ENCODE measurements at regions not wholly inside any gene's neighbourhood (a gene's known extent, or its start where the extent isn't known, plus 50 kb on each side); places are given as distances from the start of the nearest gene placed in this dataset.
A peak's percentile ranks its signal among the peaks of the same experiment; 100 is the strongest.
"Not testable (repeated sequence)": the region's sequence is repeated elsewhere in the genome, so short reads cannot be mapped to it uniquely, and the experiment has no call there.

DNA sequence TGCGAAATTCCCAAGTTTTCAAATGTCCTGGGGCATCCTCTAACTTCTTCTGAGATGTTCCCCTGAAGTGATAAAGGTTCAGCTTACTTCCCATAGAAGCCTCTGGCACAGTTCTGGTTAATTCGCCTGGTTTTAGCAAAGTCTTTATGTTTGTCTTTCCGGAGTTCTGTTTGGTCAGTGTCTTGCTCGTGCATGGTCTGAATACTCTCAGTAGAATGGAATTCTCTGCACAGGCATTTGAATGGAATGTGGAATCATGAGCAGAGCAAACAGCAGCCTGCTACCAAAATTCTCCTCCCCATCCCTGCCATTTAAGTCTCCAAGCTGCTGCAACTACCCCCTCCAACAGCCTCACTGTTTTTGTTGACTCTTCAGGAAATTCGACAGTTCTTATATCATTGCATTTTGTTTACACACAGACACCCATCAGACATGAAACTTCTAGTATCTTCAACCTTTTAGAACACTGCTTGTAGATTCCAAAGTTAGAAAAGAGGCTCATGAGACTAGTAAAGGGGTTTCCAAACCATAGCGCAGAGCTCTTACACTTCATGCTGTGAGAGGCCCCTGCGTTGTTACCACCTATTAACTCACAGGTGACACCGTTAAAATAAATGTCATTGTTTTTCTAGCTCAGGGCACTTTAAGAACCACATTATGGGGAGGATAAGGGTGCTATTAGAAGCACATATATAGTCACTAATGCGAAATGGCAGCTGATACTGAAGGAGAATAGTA lies 129.7 kb downstream of the PLCE1 start:
- intact Hi-C loops (cut with DNase I) = no loop called here
- DNase-seq = no peak

DNA sequence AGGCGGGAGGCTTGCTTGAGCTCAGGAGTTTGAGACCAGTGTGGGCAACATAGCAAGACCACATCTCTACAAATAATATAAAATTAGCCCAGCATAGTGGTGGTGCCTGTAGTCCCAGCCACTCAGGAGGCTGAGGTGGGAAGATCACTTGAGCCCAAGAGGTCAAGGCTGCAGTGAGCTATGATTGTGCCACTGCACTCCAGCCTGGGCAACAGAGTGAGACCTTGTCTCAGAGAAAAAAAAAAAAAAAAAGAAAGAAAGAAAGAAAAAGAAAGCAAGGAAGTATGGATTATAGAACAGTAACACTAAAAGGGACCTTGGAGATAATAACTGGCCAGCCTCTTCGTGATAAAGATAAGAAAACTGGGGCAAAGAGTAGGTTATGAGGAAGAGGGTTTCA lies 130.4 kb downstream of the PLCE1 start:
- intact Hi-C loops (cut with DNase I); DNase-seq: not testable (repeated sequence)

GRCh38 chr10:94125268-94125667 lies 131.5 kb downstream of the PLCE1 start:
- intact Hi-C loops (cut with DNase I) = not testable (repeated sequence)
- peak in 3 of 10 donors; percentile 32 to 55 (median 32) for DNase-seq

DNA sequence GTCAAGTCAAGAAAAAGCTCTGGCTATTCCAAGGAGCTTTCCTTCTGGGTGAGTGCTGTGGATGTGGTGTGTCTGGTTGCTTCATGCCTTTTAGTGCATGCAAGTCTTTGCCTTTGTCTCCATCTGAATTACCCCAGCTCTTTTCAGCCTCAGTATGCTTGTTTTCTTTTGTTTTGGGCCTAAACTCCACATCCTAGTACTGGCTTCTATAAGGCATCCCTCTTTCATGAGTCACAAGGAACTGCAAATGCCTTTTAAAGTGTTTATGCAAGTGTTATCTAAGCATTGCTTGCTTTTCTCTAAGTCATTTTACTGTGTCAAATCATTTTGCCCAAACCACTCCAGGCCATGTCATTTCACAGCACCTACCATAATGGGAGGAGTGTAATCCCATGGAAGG lies 132.1 kb downstream of the PLCE1 start:
- DNase-seq = no peak
- intact Hi-C loops (cut with DNase I) = no loop called here

- DNase-seq = no peak
- intact Hi-C loops (cut with DNase I) = no loop called here
Observed at GRCh38 chr10:94129393-94130130, 135.8 kb downstream of the PLCE1 start.

GRCh38 chr10:94131885-94132284 lies 138.2 kb downstream of the PLCE1 start:
- intact Hi-C loops (cut with DNase I) = no loop called here
- DNase-seq = no peak

GRCh38 chr10:94133239-94133638 lies 139.5 kb downstream of the PLCE1 start:
- peak in 4 of 10 donors; percentile 12 to 83 (median 28) for DNase-seq
- intact Hi-C loops (cut with DNase I) = no loop called here

GRCh38 chr10:94137747-94138146 lies 144.0 kb downstream of the PLCE1 start:
- no peak for DNase-seq

GRCh38 chr10:94138391-94138790 lies 144.7 kb downstream of the PLCE1 start:
- intact Hi-C loops (cut with DNase I) = no loop called here
- no peak for DNase-seq

More at GRCh38 chr10:94137747-94138146, 144.0 kb downstream of the PLCE1 start:
- intact Hi-C loops (cut with DNase I) = no loop called here

- no peak for DNase-seq
- intact Hi-C loops (cut with DNase I) = no loop called here
Observed at GRCh38 chr10:94143261-94143660, 149.5 kb downstream of the PLCE1 start.

DNA sequence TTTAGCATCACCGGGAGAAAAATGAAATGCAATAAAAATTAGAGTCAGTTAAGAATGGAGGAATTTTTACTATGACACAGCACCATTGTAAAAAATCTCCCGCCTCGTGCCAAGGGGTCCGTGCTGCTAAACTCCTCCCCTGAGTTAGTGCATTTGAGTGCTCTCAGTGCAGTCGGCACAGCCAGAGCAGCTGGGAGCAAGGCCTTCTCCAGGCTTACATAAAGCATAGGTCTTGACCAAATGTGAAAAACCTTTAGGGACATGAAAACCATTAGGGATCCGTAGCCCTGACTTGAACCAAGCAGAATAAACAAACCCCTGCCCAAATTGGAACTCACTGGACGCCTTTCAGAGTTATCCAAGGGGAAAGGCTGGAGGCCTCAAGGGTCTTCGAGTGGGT lies 152.6 kb downstream of the PLCE1 start:
- intact Hi-C loops (cut with DNase I) = no loop called here
- no peak for DNase-seq

DNA sequence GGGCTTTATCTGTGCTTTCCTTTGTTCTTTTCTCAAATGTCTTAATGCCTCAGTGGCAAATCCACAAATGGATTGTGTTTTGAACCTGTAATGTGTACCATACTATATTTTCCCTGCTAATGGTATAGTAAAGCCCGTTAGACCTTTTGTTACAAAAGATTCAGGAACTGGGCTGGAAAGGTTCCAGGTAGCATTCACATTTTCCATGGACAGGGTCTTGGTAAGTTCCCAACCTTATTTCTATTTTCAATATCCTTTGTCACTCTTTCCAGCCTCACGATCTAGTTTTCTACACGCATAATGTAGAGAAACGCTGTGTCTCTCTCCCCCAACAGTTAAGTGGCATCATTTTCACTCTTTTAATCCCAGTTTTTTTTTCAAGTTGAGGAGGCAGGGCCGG lies 153.0 kb downstream of the PLCE1 start:
- DNase-seq = no peak
- intact Hi-C loops (cut with DNase I) = no loop called here

DNA sequence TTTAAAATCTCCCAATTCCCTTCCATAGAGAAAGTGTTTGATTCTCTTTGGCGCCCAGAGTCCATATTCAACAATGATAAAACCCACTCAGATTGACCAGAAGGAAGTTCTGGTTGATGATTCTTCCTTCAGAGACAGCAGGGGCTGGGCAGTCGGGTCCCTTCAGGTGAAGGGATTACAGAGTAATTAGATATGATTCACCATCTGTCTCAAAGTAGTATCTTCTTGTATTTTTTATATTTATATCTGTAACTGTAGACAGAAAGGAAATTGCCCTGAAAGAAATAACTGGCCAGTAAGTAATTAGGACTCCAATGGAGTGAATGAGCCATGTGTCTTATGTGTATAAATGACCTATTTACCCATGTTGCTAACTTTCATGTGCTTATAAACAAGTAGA lies 156.0 kb downstream of the PLCE1 start:
- no peak for DNase-seq
- intact Hi-C loops (cut with DNase I) = no loop called here

- DNase-seq = peak in 1 of 10 donors; percentile 71
- intact Hi-C loops (cut with DNase I) = no loop called here
Observed at GRCh38 chr10:94150541-94151184, 156.9 kb downstream of the PLCE1 start.

GRCh38 chr10:94155722-94156271 lies 162.1 kb downstream of the PLCE1 start:
- no peak for DNase-seq
- intact Hi-C loops (cut with DNase I) = no loop called here

DNA sequence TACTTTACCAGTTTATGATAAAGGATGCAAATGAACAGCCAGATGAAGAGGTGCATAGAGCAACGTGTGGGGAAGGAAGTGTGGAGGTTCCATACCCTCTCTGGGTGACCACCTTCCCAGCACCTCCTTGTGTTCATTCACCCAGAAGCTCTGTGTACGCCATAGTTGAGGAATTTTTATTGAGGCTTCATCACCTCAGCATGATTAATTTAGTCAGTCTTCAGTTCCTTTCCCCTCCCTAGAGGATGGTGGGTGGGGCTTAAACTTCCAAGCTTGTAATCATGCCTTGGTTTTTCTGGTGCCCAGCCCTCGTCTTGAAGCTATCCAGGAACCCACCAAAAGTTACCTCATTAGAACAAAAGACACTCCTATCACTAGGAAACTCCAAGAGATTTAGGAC lies 162.7 kb downstream of the PLCE1 start:
- no peak for DNase-seq
- intact Hi-C loops (cut with DNase I) = no loop called here

DNA sequence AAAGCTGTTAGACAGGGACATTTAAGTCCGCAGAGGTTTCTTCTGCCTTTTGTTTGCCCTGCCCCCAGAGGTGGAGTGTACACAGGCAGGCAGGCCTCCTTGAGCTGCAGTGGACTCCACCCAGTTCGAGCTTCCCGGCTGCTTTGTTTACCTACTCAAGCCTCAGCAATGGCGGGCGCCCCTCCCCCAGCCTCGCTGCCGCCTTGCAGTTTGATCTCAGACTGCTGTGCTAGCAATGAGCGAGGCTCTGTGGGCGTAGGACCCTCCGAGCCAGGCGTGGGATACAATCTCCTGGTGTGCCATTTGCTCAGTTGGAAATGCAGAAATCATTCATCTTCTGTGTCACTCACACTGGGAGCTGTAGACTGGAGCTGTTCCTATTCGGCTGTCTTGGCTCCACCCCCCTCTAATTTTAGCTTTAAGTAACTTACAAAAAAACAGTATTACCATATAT lies 171.5 kb downstream of the PLCE1 start:
- DNase-seq; intact Hi-C loops (cut with DNase I): not testable (repeated sequence)

DNA sequence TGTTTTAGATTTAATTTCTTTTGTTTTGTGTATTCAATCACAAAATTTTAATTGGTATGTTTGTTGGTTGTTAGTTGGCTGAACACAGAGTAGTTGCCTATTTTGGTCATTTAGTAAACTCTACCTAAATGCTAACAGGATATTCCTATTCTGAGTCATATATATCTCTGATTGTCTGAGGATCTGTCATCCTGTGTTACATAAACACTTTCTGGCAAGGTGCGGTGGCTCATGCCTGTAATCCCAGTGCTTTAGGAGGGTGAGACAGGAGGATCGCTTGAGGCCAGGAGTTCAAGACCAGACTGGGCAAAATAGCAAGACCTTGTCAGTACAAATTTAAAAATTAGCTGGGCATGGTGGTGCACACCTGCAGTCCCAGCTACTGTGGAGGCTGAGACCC lies 178.6 kb downstream of the PLCE1 start:
- intact Hi-C loops (cut with DNase I) = no loop called here
- no peak for DNase-seq

DNA sequence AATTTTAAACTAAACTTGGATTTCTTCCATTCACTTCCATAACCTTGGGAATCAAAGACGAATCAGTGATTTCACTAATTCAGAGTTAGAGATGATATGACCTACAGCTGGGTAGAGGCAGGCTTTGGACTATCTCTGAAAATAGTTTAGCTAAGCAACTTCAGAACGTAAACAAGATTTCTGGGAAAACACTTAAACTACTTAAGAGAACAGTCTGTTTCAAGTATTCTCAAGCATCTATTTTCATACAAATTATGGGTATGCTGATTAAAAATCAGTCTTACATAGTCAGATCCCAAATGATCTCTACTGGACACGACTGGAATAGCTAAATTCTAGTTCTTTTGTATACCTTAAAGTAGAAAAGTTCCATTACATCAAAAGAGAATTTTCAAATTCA lies 179.9 kb downstream of the PLCE1 start:
- no peak for DNase-seq
- intact Hi-C loops (cut with DNase I) = no loop called here

DNA sequence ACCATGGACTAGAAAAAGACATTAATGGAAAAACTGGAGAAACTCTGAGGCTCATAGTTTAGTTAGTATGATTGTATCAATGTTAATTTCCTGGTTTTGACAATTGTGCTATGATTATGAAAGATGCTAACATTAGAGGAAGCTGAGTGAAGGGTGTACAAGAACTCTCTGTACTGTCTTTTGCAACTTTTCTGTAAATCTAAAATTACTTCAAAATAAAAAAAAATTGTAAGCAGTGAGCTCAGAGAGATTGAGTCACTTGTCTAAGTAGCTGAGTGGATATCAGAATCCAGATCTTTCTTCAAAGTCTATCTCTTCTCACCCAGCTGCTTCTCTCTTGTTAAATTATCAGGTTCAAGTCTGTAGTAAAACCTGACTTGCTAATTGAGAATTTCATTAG lies 181.1 kb downstream of the PLCE1 start:
- no peak for DNase-seq
- intact Hi-C loops (cut with DNase I) = no loop called here

All from posterior cingulate gyrus (tissue), 11 donors.